SK-N-SH treated with all-trans-retinoic acid at 6 μM for 48 hours (cell line): ENCODE measurements at regions not wholly inside any gene's neighbourhood (a gene's known extent, or its start where the extent isn't known, plus 50 kb on each side); places are given as distances from the start of the nearest gene placed in this dataset.
"Not testable (repeated sequence)": the region's sequence is repeated elsewhere in the genome, so short reads cannot be mapped to it uniquely, and the experiment has no call there.

ENCODE experiments used
- RARB ChIP-seq: fragments of 250-450 bp; sonication (Bioruptor Pico); IDR thresholded peaks from 2 replicates; pipeline ENCODE4 v1.8.0; 2021; ENCODE audit warnings: mild to moderate bottlenecking, moderate library complexity
- TF ChIP-seq, protein P1 (sequence below): fragments of 250-450 bp; sonication (Bioruptor Pico); IDR thresholded peaks from 2 replicates; pipeline ENCODE4 v1.5.0; 2020; ENCODE audit warnings: mild to moderate bottlenecking, moderate library complexity
- TF ChIP-seq, protein P2 (sequence below): fragments of 250-450 bp; sonication (Bioruptor Pico); IDR thresholded peaks from 2 replicates; pipeline ENCODE4 v1.5.1; 2020; ENCODE audit warnings: low read depth, mild to moderate bottlenecking, moderate library complexity

DNA sequence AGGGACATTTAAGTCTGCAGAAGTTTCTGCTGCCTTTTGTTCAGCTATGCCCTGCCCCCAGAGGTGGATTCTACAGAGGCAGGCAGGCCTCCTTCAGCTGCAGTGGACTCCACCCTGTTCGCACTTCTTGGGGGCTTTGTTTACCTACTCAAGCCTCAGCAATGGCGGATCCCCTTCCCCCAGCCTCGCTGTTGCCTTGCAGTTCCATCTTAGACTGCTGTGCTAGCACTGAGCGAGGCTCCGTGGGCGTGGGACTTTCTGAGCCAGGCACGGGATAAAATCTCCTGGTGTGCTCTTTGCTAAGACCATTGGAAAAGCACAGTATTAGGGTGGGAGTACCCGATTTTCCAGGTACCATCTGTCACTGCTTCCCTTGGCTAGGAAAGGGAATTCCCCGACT is 1475.8 kb upstream of the ADGRL3 start:
- TF ChIP-seq, protein P1, sequence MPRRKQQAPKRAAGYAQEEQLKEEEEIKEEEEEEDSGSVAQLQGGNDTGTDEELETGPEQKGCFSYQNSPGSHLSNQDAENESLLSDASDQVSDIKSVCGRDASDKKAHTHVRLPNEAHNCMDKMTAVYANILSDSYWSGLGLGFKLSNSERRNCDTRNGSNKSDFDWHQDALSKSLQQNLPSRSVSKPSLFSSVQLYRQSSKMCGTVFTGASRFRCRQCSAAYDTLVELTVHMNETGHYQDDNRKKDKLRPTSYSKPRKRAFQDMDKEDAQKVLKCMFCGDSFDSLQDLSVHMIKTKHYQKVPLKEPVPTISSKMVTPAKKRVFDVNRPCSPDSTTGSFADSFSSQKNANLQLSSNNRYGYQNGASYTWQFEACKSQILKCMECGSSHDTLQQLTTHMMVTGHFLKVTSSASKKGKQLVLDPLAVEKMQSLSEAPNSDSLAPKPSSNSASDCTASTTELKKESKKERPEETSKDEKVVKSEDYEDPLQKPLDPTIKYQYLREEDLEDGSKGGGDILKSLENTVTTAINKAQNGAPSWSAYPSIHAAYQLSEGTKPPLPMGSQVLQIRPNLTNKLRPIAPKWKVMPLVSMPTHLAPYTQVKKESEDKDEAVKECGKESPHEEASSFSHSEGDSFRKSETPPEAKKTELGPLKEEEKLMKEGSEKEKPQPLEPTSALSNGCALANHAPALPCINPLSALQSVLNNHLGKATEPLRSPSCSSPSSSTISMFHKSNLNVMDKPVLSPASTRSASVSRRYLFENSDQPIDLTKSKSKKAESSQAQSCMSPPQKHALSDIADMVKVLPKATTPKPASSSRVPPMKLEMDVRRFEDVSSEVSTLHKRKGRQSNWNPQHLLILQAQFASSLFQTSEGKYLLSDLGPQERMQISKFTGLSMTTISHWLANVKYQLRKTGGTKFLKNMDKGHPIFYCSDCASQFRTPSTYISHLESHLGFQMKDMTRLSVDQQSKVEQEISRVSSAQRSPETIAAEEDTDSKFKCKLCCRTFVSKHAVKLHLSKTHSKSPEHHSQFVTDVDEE (CRISPR knock-in tag): not testable (repeated sequence)
- TF ChIP-seq RARB: not testable (repeated sequence)
- TF ChIP-seq, protein P2, sequence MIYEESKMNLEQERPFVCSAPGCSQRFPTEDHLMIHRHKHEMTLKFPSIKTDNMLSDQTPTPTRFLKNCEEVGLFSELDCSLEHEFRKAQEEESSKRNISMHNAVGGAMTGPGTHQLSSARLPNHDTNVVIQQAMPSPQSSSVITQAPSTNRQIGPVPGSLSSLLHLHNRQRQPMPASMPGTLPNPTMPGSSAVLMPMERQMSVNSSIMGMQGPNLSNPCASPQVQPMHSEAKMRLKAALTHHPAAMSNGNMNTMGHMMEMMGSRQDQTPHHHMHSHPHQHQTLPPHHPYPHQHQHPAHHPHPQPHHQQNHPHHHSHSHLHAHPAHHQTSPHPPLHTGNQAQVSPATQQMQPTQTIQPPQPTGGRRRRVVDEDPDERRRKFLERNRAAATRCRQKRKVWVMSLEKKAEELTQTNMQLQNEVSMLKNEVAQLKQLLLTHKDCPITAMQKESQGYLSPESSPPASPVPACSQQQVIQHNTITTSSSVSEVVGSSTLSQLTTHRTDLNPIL (CRISPR knock-in tag): not testable (repeated sequence)
